GM21723 (cell line): ENCODE measurements at regions not wholly inside any gene's neighbourhood (a gene's known extent, or its start where the extent isn't known, plus 50 kb on each side); places are given as distances from the start of the nearest gene placed in this dataset.
"Not testable (repeated sequence)": the region's sequence is repeated elsewhere in the genome, so short reads cannot be mapped to it uniquely, and the experiment has no call there.

ENCODE experiments used
- ATAC-seq: cut with Tn5 transposase; IDR thresholded peaks from one replicate; pipeline ENCODE4 v1.9.1; 2021; ENCODE audit warnings: mild to moderate bottlenecking, moderate library complexity; ENCODE audit not compliant: unreplicated experiment

GRCh38 chr1:99441299-99442095 lies 177.2 kb downstream of the PLPPR4 start:
- no peak for ATAC-seq

- ATAC-seq, result not testable (repeated sequence)
Measured at GRCh38 chr1:99444211-99444927, 180.1 kb downstream of the PLPPR4 start.

GRCh38 chr1:99445071-99445470 lies 180.8 kb downstream of the PLPPR4 start:
- ATAC-seq, result no peak

GRCh38 chr1:99445486-99445885 lies 181.2 kb downstream of the PLPPR4 start:
- no peak for ATAC-seq

- ATAC-seq, result no peak
Measured at GRCh38 chr1:99447721-99448120, 183.4 kb downstream of the PLPPR4 start.

GRCh38 chr1:99455760-99456159 lies 190.2 kb upstream of the PALMD start:
- no peak for ATAC-seq

GRCh38 chr1:99456536-99456935 lies 189.4 kb upstream of the PALMD start:
- ATAC-seq, result no peak

- ATAC-seq, result no peak
Measured at GRCh38 chr1:99457381-99458165, 188.3 kb upstream of the PALMD start.

- no peak for ATAC-seq
Measured at GRCh38 chr1:99461499-99461898, 184.4 kb upstream of the PALMD start.

- ATAC-seq, result no peak
Measured at GRCh38 chr1:99464738-99465137, 181.2 kb upstream of the PALMD start.

- no peak for ATAC-seq
Measured at GRCh38 chr1:99465176-99465900, 180.6 kb upstream of the PALMD start.

- ATAC-seq, result no peak
Measured at GRCh38 chr1:99467645-99468044, 178.3 kb upstream of the PALMD start.

GRCh38 chr1:99469550-99469971 lies 176.4 kb upstream of the PALMD start:
- ATAC-seq, result no peak

- ATAC-seq, result no peak
Measured at GRCh38 chr1:99472893-99473292, 173.0 kb upstream of the PALMD start.

GRCh38 chr1:99474350-99474893 lies 171.5 kb upstream of the PALMD start:
- no peak for ATAC-seq

- no peak for ATAC-seq
Measured at GRCh38 chr1:99476058-99476457, 169.9 kb upstream of the PALMD start.

- peak; percentile 81 for ATAC-seq
Measured at GRCh38 chr1:99481391-99481996, 164.4 kb upstream of the PALMD start.

- ATAC-seq, result no peak
Measured at GRCh38 chr1:99482286-99482685, 163.6 kb upstream of the PALMD start.

GRCh38 chr1:99482750-99483149 lies 163.2 kb upstream of the PALMD start:
- no peak for ATAC-seq

- no peak for ATAC-seq
Measured at GRCh38 chr1:99490031-99490430, 155.9 kb upstream of the PALMD start.
